Erythroblast (primary cell): ENCODE measurements at regions not wholly inside any gene's neighbourhood (a gene's known extent, or its start where the extent isn't known, plus 50 kb on each side); places are given as distances from the start of the nearest gene placed in this dataset.

ENCODE experiments used
- GATA1 ChIP-seq: IDR thresholded peaks from 2 replicates; pipeline ENCODE4 v1.6.1; 2011; ENCODE audit warnings: low read depth, mild to moderate bottlenecking, control low read depth, low read length, moderate library complexity
- POLR2A ChIP-seq: IDR thresholded peaks from 2 replicates; pipeline ENCODE4 v1.6.1; 2011; ENCODE audit warnings: mild to moderate bottlenecking, low read length

GRCh38 chr3:96537165-96537564 is 277.2 kb upstream of the EPHA6 start:
- TF ChIP-seq POLR2A, result no peak
- TF ChIP-seq GATA1, result no peak
